HepG2 (cell line): ENCODE measurements at regions not wholly inside any gene's neighbourhood (a gene's known extent, or its start where the extent isn't known, plus 50 kb on each side); places are given as distances from the start of the nearest gene placed in this dataset.

Experiments used
- ETV5 ChIP-seq: IDR thresholded peaks from 2 replicates; pipeline ENCODE4 v1.6.1; 2018; ENCODE audit warnings: missing biosample characterization, missing genetic modification reagents, inconsistent platforms, borderline replicate concordance
- MAZ ChIP-seq, 2 experiments: sonication (generic) in 1 of 2; formaldehyde crosslinking in 1 of 2; IDR thresholded peaks; 2 replicates each; pipeline versions ENCODE4 v1.5.0 to v1.6.1; 2012 to 2020; ENCODE audit warnings: low read depth in 2 of 2, mild to moderate bottlenecking in 2 of 2, borderline replicate concordance in 1 of 2, improper control_type of control experiment in 1 of 2, low read length in 1 of 2, missing genetic modification reagents in 1 of 2, moderate library complexity in 1 of 2
- MLX ChIP-seq: IDR thresholded peaks from 2 replicates; pipeline ENCODE4 v1.6.1; 2016
- MTA1 ChIP-seq: sonication (generic); formaldehyde crosslinking; IDR thresholded peaks from 2 replicates; pipeline ENCODE4 v1.4.0; 2020; ENCODE audit warnings: missing genetic modification reagents, mild to moderate bottlenecking, borderline replicate concordance
- PAXIP1 ChIP-seq: sonication (generic); formaldehyde crosslinking; conservative IDR thresholded peaks from 2 replicates; pipeline ENCODE4 v1.4.0; 2020; ENCODE audit warnings: mild to moderate bottlenecking, missing genetic modification reagents, moderate library complexity
- PCBP2 ChIP-seq: fragments of 200-400 bp; formaldehyde crosslinking; optimal IDR thresholded peaks from 2 replicates; pipeline ENCODE3; 2018; ENCODE audit warnings: low read length, low read depth; ENCODE audit not compliant: poor library complexity, severe bottlenecking
- PHF21A ChIP-seq: sonication (generic); formaldehyde crosslinking; IDR thresholded peaks from 2 replicates; pipeline ENCODE4 v1.5.0; 2020; ENCODE audit warnings: mild to moderate bottlenecking, missing genetic modification reagents
- RAD51 ChIP-seq: fragments of 450-650 bp; IDR thresholded peaks from 2 replicates; pipeline ENCODE4 v1.6.1; 2016; ENCODE audit warnings: borderline replicate concordance
- SNRNP70 ChIP-seq: fragments of 200-400 bp; formaldehyde crosslinking; IDR thresholded peaks from 2 replicates; pipeline ENCODE4 v1.6.1; 2017; ENCODE audit warnings: mild to moderate bottlenecking, low read depth, low read length, moderate library complexity
- ZC3H4 ChIP-seq: sonication (generic); formaldehyde crosslinking; IDR thresholded peaks from 2 replicates; pipeline ENCODE4 v1.4.0; 2020; ENCODE audit warnings: missing genetic modification reagents, borderline replicate concordance
- ZNF274 ChIP-seq: sonication (generic); formaldehyde crosslinking; IDR thresholded peaks from 2 replicates; pipeline ENCODE4 v1.5.1; 2020; ENCODE audit warnings: mild to moderate bottlenecking, missing genetic modification reagents
- ZNF503 ChIP-seq: sonication (generic); formaldehyde crosslinking; IDR thresholded peaks from 2 replicates; pipeline ENCODE4 v1.4.0; 2020; ENCODE audit warnings: missing genetic modification reagents

- TF ChIP-seq PCBP2 (no peak), MAZ (IDR thresholded peaks at IDR 0.05; ENCODE audit: borderline replicate concordance, low read depth, low read length) (no peak), MAZ (CRISPR knock-in tag; IDR thresholded peaks at IDR 0.05; ENCODE audit: low read depth) (no peak), MLX (CRISPR knock-in tag) (no peak), MTA1 (CRISPR knock-in tag) (no peak), ZNF503 (CRISPR knock-in tag) (no peak), ETV5 (CRISPR knock-in tag) (no peak), RAD51 (no peak), PAXIP1 (no peak), ZC3H4 (CRISPR knock-in tag) (no peak), SNRNP70 (no peak), PHF21A (CRISPR knock-in tag) (no peak), ZNF274 (no peak)
Measured at GRCh38 chr6:113351173-113351834, 505.8 kb upstream of the MARCKS start.
